ENCODE measurements at regions not wholly inside any gene's neighbourhood (a gene's known extent, or its start where the extent isn't known, plus 50 kb on each side); places are given as distances from the start of the nearest gene placed in this dataset.

DNA sequence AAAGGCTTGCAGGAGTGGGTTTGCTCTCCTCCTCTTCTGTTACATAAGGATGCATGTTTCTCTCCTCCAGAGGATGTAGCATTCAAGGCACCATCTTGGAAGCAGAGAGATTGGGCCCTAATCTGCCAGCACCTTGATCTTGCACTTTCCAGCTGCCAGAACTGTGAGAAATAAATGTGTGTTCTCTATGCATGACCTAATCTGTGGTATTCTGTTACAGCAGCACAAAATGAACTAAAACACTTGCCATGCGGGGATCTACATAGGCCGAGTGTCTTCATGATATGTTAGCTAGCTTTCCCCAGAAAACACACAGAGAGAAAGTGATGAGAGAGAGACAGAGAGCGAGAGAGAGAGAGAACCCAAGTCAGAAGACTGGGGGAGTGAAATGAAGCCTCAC, 273.5 kb downstream of the UTP18 start:
- TF ChIP-seq POLR2A (IDR thresholded peaks at IDR 0.05) (no peak), POLR2AphosphoS5 (IDR thresholded peaks at IDR 0.05) (no peak)

All from spleen (tissue), 3 donors.